ENCODE measurements at regions not wholly inside any gene's neighbourhood (a gene's known extent, or its start where the extent isn't known, plus 50 kb on each side); places are given as distances from the start of the nearest gene placed in this dataset.

DNA sequence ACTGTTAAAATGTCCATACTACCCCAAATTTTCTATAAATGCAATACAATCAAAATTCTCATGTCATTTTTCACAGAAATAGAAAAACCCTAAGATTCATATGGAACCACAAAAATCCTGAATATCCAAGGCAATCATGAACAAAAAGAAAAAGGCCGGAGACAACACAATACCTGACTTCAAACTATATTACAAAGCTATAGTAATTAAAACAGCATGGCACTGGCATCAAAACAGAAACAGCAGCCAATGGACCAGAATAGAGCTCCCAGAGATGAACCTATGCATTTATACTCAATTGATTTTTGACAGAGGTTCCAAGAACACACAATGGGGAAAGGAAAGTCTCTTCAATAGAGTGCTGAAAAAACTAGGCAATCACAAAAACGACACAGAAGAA, 128.8 kb downstream of the SDHAF3 start:
- TF ChIP-seq CTCF (IDR thresholded peaks at IDR 0.05) = no peak
- TF ChIP-seq POLR2A (IDR thresholded peaks at IDR 0.05) = no peak
- no peak for TF ChIP-seq POLR2AphosphoS5 (IDR thresholded peaks at IDR 0.05)
- no peak for TF ChIP-seq EP300 (IDR thresholded peaks at IDR 0.05)

Data from gastroesophageal sphincter (tissue), 3 donors.